GM18861 (cell line): ENCODE measurements at regions not wholly inside any gene's neighbourhood (a gene's known extent, or its start where the extent isn't known, plus 50 kb on each side); places are given as distances from the start of the nearest gene placed in this dataset.

ENCODE experiments used
- ATAC-seq: cut with Tn5 transposase; IDR thresholded peaks from one replicate; pipeline ENCODE4 v1.9.1; 2021; ENCODE audit not compliant: unreplicated experiment

- no peak for ATAC-seq
Measured at GRCh38 chr11:23320131-23320530, 459.9 kb upstream of the CCDC179 start.

DNA sequence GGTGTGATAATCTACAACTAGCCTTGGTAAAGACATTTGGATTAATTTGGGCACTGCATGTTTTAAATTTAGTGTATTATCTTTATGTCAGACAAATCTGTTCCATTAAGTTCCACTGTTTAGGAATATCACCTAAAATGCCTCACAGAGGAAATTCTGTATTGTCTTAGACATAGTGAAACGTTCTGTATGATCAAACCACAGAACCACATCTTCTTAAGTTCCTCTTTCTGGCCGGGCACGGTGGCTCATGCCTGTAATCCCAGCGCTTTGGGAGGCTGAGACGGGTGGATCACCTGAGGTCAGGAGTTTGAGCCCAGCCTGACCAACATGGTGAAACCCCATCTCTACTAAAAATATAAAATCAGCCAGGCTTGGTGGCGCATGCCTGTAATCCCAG, 475.3 kb upstream of the CCDC179 start:
- ATAC-seq: peak; percentile 86

GRCh38 chr11:23336961-23337360, 476.7 kb upstream of the CCDC179 start:
- no peak for ATAC-seq

GRCh38 chr11:23353611-23354010, 493.3 kb upstream of the CCDC179 start:
- no peak for ATAC-seq

GRCh38 chr11:23359297-23359696, 499.0 kb upstream of the CCDC179 start:
- no peak for ATAC-seq

DNA sequence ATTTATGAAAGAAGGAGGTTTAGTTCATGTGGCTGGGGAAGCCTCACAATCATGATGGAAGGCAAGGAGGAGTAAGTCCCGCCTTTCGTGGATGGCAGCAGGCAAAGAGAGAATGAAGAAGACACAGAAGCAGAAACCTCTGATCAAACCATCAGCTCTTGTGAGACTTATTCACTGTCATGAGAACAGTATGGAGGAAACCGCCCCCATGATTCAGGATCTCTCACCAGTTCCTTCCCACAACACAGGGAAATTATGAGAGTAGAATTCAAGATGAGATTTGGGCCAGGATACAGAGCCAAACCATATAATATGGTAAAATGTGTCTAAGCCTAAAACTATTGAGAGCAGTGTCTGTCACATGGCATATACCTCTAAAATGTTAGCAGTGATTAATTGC, 503.8 kb upstream of the CCDC179 start:
- no peak for ATAC-seq

- no peak for ATAC-seq
Measured at GRCh38 chr11:23370580-23371275, 510.5 kb upstream of the CCDC179 start.

GRCh38 chr11:23377909-23378308, 517.6 kb upstream of the CCDC179 start:
- no peak for ATAC-seq

DNA sequence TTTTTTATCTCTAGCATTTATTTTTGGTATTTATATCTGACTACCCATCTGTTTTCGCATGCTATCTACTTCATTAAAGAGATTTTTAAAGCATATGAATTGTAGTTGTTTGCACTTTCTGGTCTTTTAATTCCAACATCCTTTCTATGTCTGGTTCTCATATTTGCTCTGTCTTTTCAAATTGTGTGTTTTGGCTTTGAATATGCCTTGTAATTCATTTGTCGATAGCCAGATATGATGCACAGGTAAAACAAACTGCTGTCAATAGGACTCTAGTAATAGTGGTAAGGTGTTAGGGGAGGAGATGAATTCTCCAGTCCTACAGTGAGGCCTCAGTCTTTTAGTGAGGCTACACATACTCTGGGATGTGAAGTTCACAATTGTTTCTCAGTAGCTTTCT, 530.8 kb upstream of the CCDC179 start:
- ATAC-seq: no peak

DNA sequence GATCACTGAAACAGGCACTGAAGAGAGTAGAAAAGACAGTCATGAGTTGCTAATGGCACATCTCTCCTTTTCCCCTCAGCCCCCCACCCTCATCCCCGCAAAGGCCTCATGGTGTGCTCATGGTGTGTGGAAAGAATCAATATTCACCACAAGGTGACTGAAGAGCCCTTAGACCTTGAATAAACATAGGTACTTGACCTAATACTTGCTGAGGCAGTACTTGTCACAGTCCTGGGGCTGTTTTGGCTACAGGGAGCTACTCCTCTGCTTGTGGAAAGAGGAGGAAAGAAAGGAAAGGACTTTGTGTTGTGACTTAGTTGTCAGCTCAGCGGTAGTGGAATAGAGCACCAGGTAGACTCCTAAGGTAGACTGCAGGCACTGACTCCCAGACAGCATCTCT, 537.8 kb upstream of the CCDC179 start:
- ATAC-seq: no peak

GRCh38 chr11:23399995-23400394, 539.7 kb upstream of the CCDC179 start:
- ATAC-seq: no peak

DNA sequence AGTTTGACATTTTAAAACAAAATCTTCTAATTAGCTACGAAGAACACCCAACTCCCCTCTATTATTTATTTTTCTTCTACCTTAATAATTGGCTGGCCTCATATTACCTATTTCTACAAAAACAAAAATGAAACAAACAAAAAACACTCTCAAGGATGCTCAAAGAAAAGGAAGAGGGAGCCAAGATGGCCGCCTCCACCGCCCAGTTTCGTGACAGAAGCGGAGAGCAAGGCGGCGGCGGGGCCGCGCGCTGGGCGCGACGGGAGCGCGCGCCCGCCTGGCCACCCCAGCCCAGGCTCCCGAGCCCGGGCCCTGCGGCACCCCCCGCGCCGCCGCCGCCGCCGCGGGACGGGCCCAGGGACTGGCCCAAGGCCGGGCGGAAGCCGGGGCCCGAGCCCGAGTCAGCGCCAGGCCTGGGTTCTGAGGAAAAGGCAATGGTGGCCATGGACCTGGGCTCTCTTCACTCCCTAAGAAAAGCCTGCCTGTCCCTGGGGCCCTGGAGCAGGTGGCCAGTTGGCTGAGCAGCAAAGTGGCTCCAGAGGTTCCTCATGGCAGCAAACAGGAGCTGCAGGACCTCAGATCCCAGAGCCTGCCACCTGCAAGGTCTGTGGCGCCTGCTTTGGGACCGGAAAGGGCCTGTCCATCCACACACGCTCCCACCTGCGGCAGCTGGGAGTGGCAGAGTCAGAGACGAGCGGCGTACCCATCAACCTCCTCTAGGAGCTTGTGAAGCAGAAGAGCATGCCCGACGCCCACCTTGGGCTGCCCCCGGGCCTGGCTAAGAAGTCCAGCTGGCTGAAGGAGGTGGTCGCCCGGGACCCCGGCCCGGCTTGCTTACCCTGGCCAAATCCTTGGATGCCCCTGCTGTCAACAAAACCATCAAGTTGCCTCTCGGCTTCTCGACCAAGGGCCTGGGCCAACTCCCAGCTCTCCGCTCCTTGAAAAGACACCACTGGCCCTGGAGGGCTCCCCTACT, 543.2 kb upstream of the CCDC179 start:
- ATAC-seq: no peak

- ATAC-seq: no peak
Measured at GRCh38 chr11:23404225-23405160, 544.2 kb upstream of the CCDC179 start.

DNA sequence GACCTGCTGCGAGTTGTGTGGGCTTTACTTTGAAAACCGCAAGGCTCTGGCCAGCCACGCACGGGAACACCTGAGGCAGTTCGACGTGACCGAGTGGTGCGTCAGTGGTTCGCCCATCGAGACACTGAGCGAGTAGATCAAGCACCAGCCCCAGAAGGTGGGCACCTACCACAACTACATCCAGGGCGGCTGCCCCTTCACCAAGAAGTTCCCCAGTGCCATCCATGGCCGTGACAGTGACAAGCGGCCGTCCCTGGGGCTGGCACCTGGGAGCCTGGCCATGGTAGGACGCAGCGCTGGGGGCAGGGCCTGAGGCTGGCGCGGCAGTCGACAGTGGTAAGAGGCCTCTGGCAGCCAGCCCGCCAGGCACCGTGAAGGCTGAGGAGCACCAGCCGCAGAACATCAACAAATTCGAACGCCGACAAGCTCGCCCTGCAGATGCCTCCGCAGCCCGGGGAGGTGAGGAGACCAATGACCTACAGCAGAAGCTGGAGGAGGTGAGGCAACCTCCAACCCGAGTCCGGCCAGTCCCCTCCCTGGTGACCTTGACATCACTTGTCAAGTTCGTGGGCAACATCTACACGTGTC, 545.2 kb upstream of the CCDC179 start:
- ATAC-seq: no peak

DNA sequence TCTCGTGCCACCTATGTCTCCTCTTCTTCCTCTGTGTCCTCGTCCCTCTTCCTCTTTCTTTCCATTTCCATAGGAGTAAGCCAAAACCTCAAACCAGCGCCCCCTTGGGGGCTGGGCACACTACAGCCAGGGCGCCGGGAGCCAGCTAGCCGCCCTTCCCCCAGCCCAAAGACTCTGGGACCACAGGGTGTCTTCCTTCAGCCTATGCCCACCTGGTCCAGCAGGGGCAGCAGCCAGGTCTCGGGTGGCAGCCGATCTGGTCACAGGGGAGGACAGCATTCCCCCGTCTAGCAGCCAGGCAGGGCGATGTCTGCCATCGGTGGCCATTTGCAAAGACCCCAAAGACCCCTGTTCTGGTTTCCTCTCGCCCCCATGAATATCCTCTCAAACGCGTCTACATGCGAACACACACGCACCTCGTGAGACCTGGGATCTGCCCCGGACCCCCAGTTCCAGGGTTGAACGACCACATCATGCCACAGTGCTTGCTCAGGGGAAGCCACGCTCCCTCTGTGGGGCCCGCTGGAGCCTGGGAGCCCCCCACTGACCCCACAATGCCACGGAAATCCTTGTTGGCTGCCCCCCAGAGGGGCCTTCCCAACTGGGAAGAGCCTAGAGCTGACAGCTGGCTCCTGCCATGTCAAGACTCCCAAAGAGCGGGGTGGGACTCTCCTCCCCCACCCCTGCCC, 546.0 kb upstream of the CCDC179 start:
- ATAC-seq: no peak

DNA sequence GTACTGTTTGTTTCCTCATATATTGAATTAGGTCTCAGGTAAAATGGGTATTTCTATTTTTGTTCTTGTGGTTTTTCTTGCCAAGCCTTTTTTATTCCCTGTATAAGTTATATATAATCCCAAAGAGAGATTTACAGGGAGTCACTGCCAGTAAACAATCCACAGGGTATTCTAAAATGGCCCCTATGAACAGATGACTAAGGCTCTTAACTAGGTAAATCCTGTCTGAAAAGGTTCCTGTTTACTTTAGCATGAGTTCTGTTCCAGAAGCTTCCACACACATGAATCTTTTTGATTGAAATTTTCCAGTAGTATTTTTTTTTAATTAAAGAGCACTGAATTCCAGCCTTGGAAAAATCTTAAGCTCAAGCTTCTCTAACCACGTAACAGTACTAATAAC, 552.8 kb upstream of the CCDC179 start:
- no peak for ATAC-seq

DNA sequence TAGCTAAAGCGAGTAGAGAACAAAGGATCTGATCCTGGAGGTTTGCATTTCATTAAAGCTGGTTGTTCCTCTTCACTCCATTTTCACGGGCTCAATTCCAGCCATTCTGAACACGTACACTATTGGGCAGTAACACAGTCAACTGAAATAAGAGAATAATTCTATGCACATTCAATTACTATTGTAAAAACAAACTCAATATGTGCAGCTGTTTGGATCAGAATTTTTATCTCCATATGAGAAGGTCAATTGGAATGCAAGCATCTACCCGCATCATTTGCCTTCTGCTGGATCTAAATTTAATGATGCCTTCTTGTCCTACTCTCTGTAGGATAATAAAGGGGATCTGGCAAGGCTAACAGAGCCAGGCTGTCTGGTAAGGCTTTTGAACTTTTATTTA, 562.8 kb upstream of the CCDC179 start:
- no peak for ATAC-seq

DNA sequence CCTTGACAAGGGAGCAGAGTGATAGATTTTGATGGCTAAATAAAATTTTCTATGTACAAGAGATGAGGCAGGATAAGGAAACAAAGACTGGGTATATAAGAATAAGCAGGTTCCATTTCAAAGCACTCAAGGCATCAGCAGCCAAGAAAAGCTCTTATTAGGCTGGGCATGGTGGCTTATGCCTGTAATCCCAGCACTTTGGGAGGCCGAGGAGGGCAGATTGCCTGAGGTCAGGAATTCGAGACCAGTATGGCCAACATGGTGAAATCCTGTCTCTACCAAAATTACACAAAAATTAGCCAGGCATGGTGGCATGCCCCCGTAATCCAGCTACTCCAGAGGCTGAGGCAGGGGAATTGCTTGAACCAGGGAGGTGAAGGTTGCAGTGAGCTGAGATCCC, 563.4 kb upstream of the CCDC179 start:
- no peak for ATAC-seq

DNA sequence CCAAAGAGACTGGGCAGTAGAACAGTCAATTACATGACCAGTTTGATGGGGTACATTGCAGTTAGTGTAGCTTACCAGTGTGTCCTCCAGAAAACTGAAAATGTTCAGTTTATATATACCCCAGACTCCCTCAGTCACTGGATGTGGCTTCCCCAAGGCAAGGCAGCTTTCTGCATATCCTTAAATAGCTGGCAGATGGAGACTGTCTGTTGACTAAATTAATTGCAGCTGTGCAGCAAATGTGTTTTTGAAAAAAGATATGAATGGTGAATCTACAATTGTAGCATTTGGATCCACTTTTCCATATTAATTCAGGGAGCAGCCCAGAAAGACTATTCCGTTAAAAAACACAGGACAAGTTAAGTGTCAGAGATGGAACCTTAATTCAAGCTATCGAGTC, 565.1 kb upstream of the CCDC179 start:
- no peak for ATAC-seq

DNA sequence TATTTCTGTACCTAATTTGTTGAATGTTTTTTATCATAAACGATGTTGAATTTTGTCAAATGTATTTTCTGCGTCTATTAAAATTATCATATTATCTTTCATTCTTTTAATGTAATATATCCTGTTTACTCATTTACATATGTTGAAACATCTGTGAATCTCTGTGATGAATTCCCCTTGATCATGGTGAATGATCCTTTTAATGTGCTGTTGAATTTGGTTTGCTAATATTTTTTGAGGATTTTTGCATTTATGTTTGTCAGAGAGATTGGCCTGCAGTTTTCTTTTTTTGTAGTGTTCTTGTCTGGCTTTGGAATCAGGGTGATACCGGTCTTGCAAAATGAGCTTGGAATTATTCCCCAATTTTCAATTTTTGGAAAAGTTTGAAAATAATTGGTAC, 569.3 kb upstream of the CCDC179 start:
- no peak for ATAC-seq
